Upper lobe of left lung (tissue), 4 donors: ENCODE measurements at regions not wholly inside any gene's neighbourhood (a gene's known extent, or its start where the extent isn't known, plus 50 kb on each side); places are given as distances from the start of the nearest gene placed in this dataset.

Source experiments
- EP300 ChIP-seq, 4 donors: sonication (generic); formaldehyde crosslinking; IDR thresholded peaks; one replicate each; pipeline ENCODE4 v1.5.1; 2017; ENCODE audit warnings: antibody characterized with exemption in 4 of 4, control low read depth in 2 of 4
- POLR2A ChIP-seq, 4 donors: fragments of 450-650 bp; IDR thresholded peaks; one replicate each; pipeline ENCODE4 v1.5.1; 2016 to 2017; ENCODE audit warnings: antibody characterized with exemption in 4 of 4, mild to moderate bottlenecking in 2 of 4
- POLR2AphosphoS5 ChIP-seq, 2 donors: sonication (generic); formaldehyde crosslinking; IDR thresholded peaks; one replicate each; pipeline ENCODE4 v1.5.1; 2017; ENCODE audit warnings: antibody characterized with exemption in 2 of 2
- TF ChIP-seq, protein P1 (sequence below), 6 experiments: fragments of 450-650 bp in 4 of 6; fragments of 200-600 bp in 2 of 6; sonication (generic) in 2 of 6; IDR thresholded peaks; one replicate each; pipeline ENCODE4 v1.5.1; 2016 to 2019; ENCODE audit warnings: antibody characterized with exemption in 6 of 6

DNA sequence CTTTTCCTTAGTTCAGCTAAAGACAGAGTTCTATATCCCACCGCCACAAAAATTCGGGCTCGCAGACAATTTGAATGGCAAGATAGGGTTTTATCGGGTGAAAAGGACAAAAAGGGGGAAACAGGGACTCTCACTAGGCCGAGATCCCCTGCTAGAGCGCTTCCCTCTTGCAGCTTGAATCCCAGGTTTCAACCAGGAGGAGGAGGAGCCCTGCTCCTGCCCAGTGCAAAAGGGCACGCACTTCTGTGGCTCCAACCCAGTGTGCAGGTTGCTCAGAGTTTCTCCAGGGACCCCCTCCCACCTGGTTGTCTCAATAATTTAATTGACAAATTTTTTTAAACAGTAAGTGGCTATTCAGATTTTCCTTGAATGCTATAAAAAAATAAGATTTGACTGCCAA, 152.6 kb upstream of the LUZP2 start:
- TF ChIP-seq, protein P1, sequence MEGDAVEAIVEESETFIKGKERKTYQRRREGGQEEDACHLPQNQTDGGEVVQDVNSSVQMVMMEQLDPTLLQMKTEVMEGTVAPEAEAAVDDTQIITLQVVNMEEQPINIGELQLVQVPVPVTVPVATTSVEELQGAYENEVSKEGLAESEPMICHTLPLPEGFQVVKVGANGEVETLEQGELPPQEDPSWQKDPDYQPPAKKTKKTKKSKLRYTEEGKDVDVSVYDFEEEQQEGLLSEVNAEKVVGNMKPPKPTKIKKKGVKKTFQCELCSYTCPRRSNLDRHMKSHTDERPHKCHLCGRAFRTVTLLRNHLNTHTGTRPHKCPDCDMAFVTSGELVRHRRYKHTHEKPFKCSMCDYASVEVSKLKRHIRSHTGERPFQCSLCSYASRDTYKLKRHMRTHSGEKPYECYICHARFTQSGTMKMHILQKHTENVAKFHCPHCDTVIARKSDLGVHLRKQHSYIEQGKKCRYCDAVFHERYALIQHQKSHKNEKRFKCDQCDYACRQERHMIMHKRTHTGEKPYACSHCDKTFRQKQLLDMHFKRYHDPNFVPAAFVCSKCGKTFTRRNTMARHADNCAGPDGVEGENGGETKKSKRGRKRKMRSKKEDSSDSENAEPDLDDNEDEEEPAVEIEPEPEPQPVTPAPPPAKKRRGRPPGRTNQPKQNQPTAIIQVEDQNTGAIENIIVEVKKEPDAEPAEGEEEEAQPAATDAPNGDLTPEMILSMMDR (IDR thresholded peaks at IDR 0.05) = no peak
- TF ChIP-seq POLR2AphosphoS5 (IDR thresholded peaks at IDR 0.05) (no peak), POLR2A (IDR thresholded peaks at IDR 0.05) (no peak), EP300 (IDR thresholded peaks at IDR 0.05) (no peak)
